GM12865 (cell line): ENCODE measurements at regions not wholly inside any gene's neighbourhood (a gene's known extent, or its start where the extent isn't known, plus 50 kb on each side); places are given as distances from the start of the nearest gene placed in this dataset.

Experiments
- DNase-seq: peaks from one replicate; pipeline ENCODE4 v3.0.0; 2010; ENCODE audit warnings: low read depth
- H3K4me3 ChIP-seq: 2 replicates; pipeline ENCODE4 v1.5.1; 2011; ENCODE audit warnings: mild to moderate bottlenecking, low read depth, low read length, control low read depth
- CTCF ChIP-seq: IDR thresholded peaks from 2 replicates; pipeline ENCODE4 v1.5.1; 2011; ENCODE audit warnings: low read length, control low read depth, low read depth, inconsistent platforms; ENCODE audit not compliant: insufficient read depth; ENCODE audit errors: missing control alignments

GRCh38 chr16:77663711-77664110 is 58.6 kb upstream of the NUDT7 start:
- TF ChIP-seq CTCF, result no peak
- H3K4me3 ChIP-seq, result no peak overlapping the region
- DNase-seq, result no peak

GRCh38 chr16:77666771-77667170 is 55.5 kb upstream of the NUDT7 start:
- DNase-seq, result no peak
- TF ChIP-seq CTCF, result no peak
- no peak overlapping the region for H3K4me3 ChIP-seq

- no peak overlapping the region for H3K4me3 ChIP-seq
- DNase-seq, result no peak
- no peak for TF ChIP-seq CTCF
Measured at GRCh38 chr16:77668201-77668600, 54.1 kb upstream of the NUDT7 start.

- no peak overlapping the region for H3K4me3 ChIP-seq
- no peak for DNase-seq
- TF ChIP-seq CTCF, result no peak
Measured at GRCh38 chr16:77669057-77669456, 53.3 kb upstream of the NUDT7 start.
